HEK293T (cell line): ENCODE measurements at regions not wholly inside any gene's neighbourhood (a gene's known extent, or its start where the extent isn't known, plus 50 kb on each side); places are given as distances from the start of the nearest gene placed in this dataset.

Experiments
- FOXA1 ChIP-seq: fragments of 450-650 bp; IDR thresholded peaks from 2 replicates; pipeline ENCODE4 v1.6.1; 2016; ENCODE audit warnings: mild to moderate bottlenecking
- SUZ12 ChIP-seq: fragments of 450-650 bp; IDR thresholded peaks from 2 replicates; pipeline ENCODE4 v1.6.1; 2016; ENCODE audit warnings: mild to moderate bottlenecking

DNA sequence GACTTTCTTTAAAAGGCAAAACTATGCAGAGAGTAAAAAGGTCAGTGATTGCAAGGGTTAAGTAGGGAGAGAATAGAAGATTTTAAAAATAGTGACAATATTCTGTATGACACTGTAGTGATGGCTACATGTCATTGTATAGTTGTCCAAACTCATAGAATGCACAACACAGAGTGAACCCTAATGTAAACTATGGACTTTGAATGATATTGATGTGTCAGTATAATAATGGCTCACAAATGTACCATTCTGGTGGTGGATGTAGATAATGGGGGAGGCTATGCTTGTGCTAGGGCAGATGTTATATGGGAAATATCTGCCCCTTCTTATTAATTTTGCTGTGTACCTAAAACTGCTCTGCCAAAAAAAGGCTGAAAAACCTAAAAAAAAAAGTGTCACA lies 468.9 kb downstream of the KIF4B start:
- TF ChIP-seq SUZ12 = no peak
- no peak for TF ChIP-seq FOXA1
